Keratinocyte (primary cell): ENCODE measurements at regions not wholly inside any gene's neighbourhood (a gene's known extent, or its start where the extent isn't known, plus 50 kb on each side); places are given as distances from the start of the nearest gene placed in this dataset.
A peak's percentile ranks its signal among the peaks of the same experiment; 100 is the strongest.

Experiments
- DNase-seq: peaks from one replicate; pipeline ENCODE4 v3.0.0-alpha.2; 2011; ENCODE audit warnings: low read depth, missing footprints, low spot score
- FAIRE-seq: peaks from 2 replicates; lab custom pipeline; 2011; peaks lifted over from hg19 to GRCh38; lab: Jason Lieb, UNC
- H2AFZ ChIP-seq: 2 replicates; pipeline ENCODE4 v1.6.0; 2012; ENCODE audit warnings: low read length, control low read depth, inconsistent platforms; ENCODE audit not compliant: control insufficient read depth
- H3K27ac ChIP-seq: 2 replicates; pipeline ENCODE4 v1.5.1; 2011; ENCODE audit warnings: low read length; ENCODE audit not compliant: control insufficient read depth, insufficient read depth
- H3K27me3 ChIP-seq: 3 replicates; pipeline ENCODE4 v1.6.0; 2011; ENCODE audit warnings: low read length; ENCODE audit not compliant: control insufficient read depth, insufficient read depth; ENCODE audit errors: extremely low read depth
- H3K36me3 ChIP-seq, 2 experiments: 2 replicates in 1 of 2; 3 replicates in 1 of 2; pipeline ENCODE4 v1.5.1; 2011; ENCODE audit warnings: low read length in 2 of 2, mild to moderate bottlenecking in 1 of 2; ENCODE audit not compliant: control insufficient read depth in 2 of 2, insufficient read depth in 2 of 2; ENCODE audit errors: extremely low read depth in 1 of 2
- H3K4me1 ChIP-seq: 3 replicates; pipeline ENCODE4 v1.5.1; 2011; ENCODE audit warnings: low read length; ENCODE audit not compliant: control insufficient read depth, insufficient read depth; ENCODE audit errors: extremely low read depth
- H3K4me2 ChIP-seq: 3 replicates; pipeline ENCODE4 v1.6.0; 2011; ENCODE audit warnings: low read depth, low read length; ENCODE audit not compliant: control insufficient read depth, insufficient read depth; ENCODE audit errors: extremely low read depth
- H3K4me3 ChIP-seq, 3 experiments: fragments of 200-600 bp in 1 of 3; sonication (generic) in 1 of 3; 2 replicates in 2 of 3; 3 replicates in 1 of 3; pipeline ENCODE4 v1.5.1; 2011 to 2016; ENCODE audit warnings: low read length in 3 of 3, mild to moderate bottlenecking in 3 of 3, control low read depth in 2 of 3, inconsistent platforms in 1 of 3, low read depth in 1 of 3, mixed read lengths in 1 of 3, mixed run types in 1 of 3, moderate library complexity in 1 of 3; ENCODE audit not compliant: control insufficient read depth in 2 of 3, insufficient read depth in 2 of 3; ENCODE audit errors: extremely low read depth in 1 of 3
- H3K79me2 ChIP-seq: 2 replicates; pipeline ENCODE4 v1.6.0; 2012; ENCODE audit warnings: low read length; ENCODE audit not compliant: control insufficient read depth, insufficient read depth
- H3K9ac ChIP-seq: 3 replicates; pipeline ENCODE4 v1.6.0; 2011; ENCODE audit warnings: low read length; ENCODE audit not compliant: control insufficient read depth, insufficient read depth; ENCODE audit errors: extremely low read depth
- H3K9me1 ChIP-seq: 3 replicates; pipeline ENCODE4 v1.6.0; 2011; ENCODE audit warnings: low read length; ENCODE audit not compliant: control insufficient read depth, insufficient read depth; ENCODE audit errors: extremely low read depth
- H3K9me3 ChIP-seq: 2 replicates; pipeline ENCODE4 v1.5.1; 2012; ENCODE audit warnings: low read depth, low read length; ENCODE audit not compliant: control insufficient read depth
- H4K20me1 ChIP-seq: 3 replicates; pipeline ENCODE4 v1.6.0; 2011; ENCODE audit warnings: low read length; ENCODE audit not compliant: control insufficient read depth, insufficient read depth; ENCODE audit errors: extremely low read depth
- CTCF ChIP-seq, 3 experiments: IDR thresholded peaks in 1 of 3; conservative IDR thresholded peaks in 1 of 3; optimal IDR thresholded peaks in 1 of 3; 2 replicates in 2 of 3; 3 replicates in 1 of 3; pipeline versions ENCODE3 to v1.5.1; 2011; ENCODE audit warnings: low read length in 3 of 3, mild to moderate bottlenecking in 3 of 3, moderate library complexity in 2 of 3, control low read depth in 1 of 3, inconsistent platforms in 1 of 3; ENCODE audit not compliant: insufficient read depth in 2 of 3; ENCODE audit errors: extremely low read depth in 1 of 3
- EZH2 ChIP-seq: IDR thresholded peaks from one replicate; pipeline ENCODE4 v1.6.1; 2012; ENCODE audit warnings: inconsistent platforms, mild to moderate bottlenecking, low read length, moderate library complexity
- dilution Hi-C: fragments of 300-500 bp; cut with MboI; formaldehyde crosslinking; loops from one replicate; pipeline ENCODE4 v1.7.0; 2020; ENCODE audit warnings: low sequenced_read_pairs; ENCODE audit not compliant: extremely low pct_ligation_motif_present

- Histone ChIP-seq H3K9me3 (no peaks in the 10 kb centered on the region), H3K79me2 (no peaks in the 10 kb centered on the region), H3K27me3 (peaks cover 12% of the 10 kb centered on the region), H3K9ac (no peak overlapping the region), H3K4me3 (no peak overlapping the region), H3K27ac (no peak overlapping the region), H3K9me1 (no peaks in the 10 kb centered on the region), H3K36me3 (no peaks in the 10 kb centered on the region), H4K20me1 (no peaks in the 10 kb centered on the region), H2AFZ (no peak overlapping the region), H3K4me1 (no peaks in the 10 kb centered on the region), H3K4me2 (no peak overlapping the region)
- dilution Hi-C loops: no loop called here
- FAIRE-seq: no peak
- TF ChIP-seq CTCF (optimal IDR thresholded peaks at IDR 0.05 in 1 of 3, IDR thresholded peaks at IDR 0.05 in 1 of 3, conservative IDR thresholded peaks at IDR 0.05 in 1 of 3; ENCODE audit: extremely low read depth in 1 of 3, insufficient read depth in 2 of 3, low read length in 3 of 3) (no peak), EZH2 (no peak)
- DNase-seq: no peak
Observed at GRCh38 chr12:111174961-111175345, 193.9 kb downstream of the PHETA1 start.

GRCh38 chr12:111174251-111174960, 194.5 kb downstream of the PHETA1 start:
- dilution Hi-C loops: no loop called here
- no peak for DNase-seq

More at GRCh38 chr12:111174251-111174960, 194.5 kb downstream of the PHETA1 start:
- FAIRE-seq: no peak
- Histone ChIP-seq H2AFZ (no peak overlapping the region), H4K20me1 (no peaks in the 10 kb centered on the region), H3K4me1 (no peaks in the 10 kb centered on the region), H3K4me3 (no peak overlapping the region), H3K27ac (no peak overlapping the region), H3K4me2 (no peak overlapping the region), H3K79me2 (no peaks in the 10 kb centered on the region), H3K27me3 (peaks cover 9% of the 10 kb centered on the region), H3K36me3 (no peaks in the 10 kb centered on the region), H3K9me1 (no peaks in the 10 kb centered on the region), H3K9me3 (no peaks in the 10 kb centered on the region), H3K9ac (no peak overlapping the region)
- TF ChIP-seq EZH2 (no peak), CTCF (optimal IDR thresholded peaks at IDR 0.05 in 1 of 3, IDR thresholded peaks at IDR 0.05 in 1 of 3, conservative IDR thresholded peaks at IDR 0.05 in 1 of 3; ENCODE audit: extremely low read depth in 1 of 3, insufficient read depth in 2 of 3, low read length in 3 of 3) (peak in 2 of 3 experiments; percentile 6 to 43)
